A549 (cell line): ENCODE measurements at regions not wholly inside any gene's neighbourhood (a gene's known extent, or its start where the extent isn't known, plus 50 kb on each side); places are given as distances from the start of the nearest gene placed in this dataset.

Experiments used
- ATAC-seq, 2 experiments: fragments of 200-7000 bp in 1 of 2; fragments of >200 bp in 1 of 2; cut with Nextera tagmentation in 1 of 2; cut with Tn5 transposase in 1 of 2; 3 replicates each; pipeline versions ENCODE4 v1.8.0 to v1.9.1; 2018 to 2020; ENCODE audit warnings: mild to moderate bottlenecking in 1 of 2, moderate library complexity in 1 of 2
- CTCF ChIA-PET: fragments of 300-600 bp; sonication (Branson Sonifier 250); formaldehyde crosslinking; extraction: SDS; loops from one replicate; lab custom pipeline; 2021; ENCODE audit warnings: antibody characterized with exemption, inconsistent platforms; lab: Yijun Ruan, JAX
- POLR2A ChIA-PET: fragments of 350-600 bp; formaldehyde crosslinking; extraction: SDS; loops from one replicate; lab custom pipeline; 2021; ENCODE audit warnings: antibody characterized with exemption, inconsistent platforms; lab: Yijun Ruan, JAX
- DNase-seq, 2 experiments: peaks; one replicate each; pipeline versions ENCODE4 v3.0.0 to v3.0.0-alpha.2; 2011 to 2016; ENCODE audit warnings: low read depth in 1 of 2, low spot score in 1 of 2
- FAIRE-seq: peaks from 2 replicates; lab custom pipeline; 2011; peaks lifted over from hg19 to GRCh38; lab: Jason Lieb, UNC
- H3K27ac ChIP-seq, 2 experiments: fragments of >200 bp; sonication (Bioruptor Twin); formaldehyde crosslinking; 3 replicates each; pipeline ENCODE4 v1.5.1; 2016 to 2017
- H3K4me1 ChIP-seq: fragments of >200 bp; sonication (Bioruptor Twin); formaldehyde crosslinking; 3 replicates; pipeline ENCODE4 v1.6.1; 2016
- H3K4me2 ChIP-seq: fragments of >200 bp; sonication (Bioruptor Twin); formaldehyde crosslinking; 3 replicates; pipeline ENCODE4 v1.6.1; 2016
- H3K4me3 ChIP-seq: fragments of >200 bp; sonication (Bioruptor Twin); formaldehyde crosslinking; 3 replicates; pipeline ENCODE4 v1.5.1; 2016
- H3K9me3 ChIP-seq: fragments of >200 bp; sonication (Bioruptor Twin); formaldehyde crosslinking; 3 replicates; pipeline ENCODE4 v1.6.1; 2016
- BHLHE40 ChIP-seq: IDR thresholded peaks from 2 replicates; pipeline ENCODE4 v1.6.1; 2012; ENCODE audit warnings: low read depth, low read length, inconsistent platforms
- CHD2 ChIP-seq: fragments of 150-350 bp; IDR thresholded peaks from 2 replicates; pipeline ENCODE4 v1.6.1; 2014; ENCODE audit warnings: low read length; ENCODE audit not compliant: partially characterized antibody
- EHMT2 ChIP-seq: fragments of 200-600 bp; sonication (generic); IDR thresholded peaks from 2 replicates; pipeline ENCODE4 v1.6.1; 2016; ENCODE audit warnings: antibody characterized with exemption, low read depth, mild to moderate bottlenecking, moderate library complexity
- ELK1 ChIP-seq: fragments of 150-350 bp; IDR thresholded peaks from 2 replicates; pipeline ENCODE4 v1.6.1; 2014; ENCODE audit warnings: low read depth, mild to moderate bottlenecking, low read length
- EP300 ChIP-seq, 2 experiments: fragments of >200 bp; sonication (Bioruptor Twin); formaldehyde crosslinking; IDR thresholded peaks; 2 replicates in 1 of 2; 3 replicates in 1 of 2; pipeline ENCODE4 v1.6.1; 2016 to 2017
- FOSB ChIP-seq: fragments of 250-450 bp; sonication (Bioruptor Pico); IDR thresholded peaks from 2 replicates; pipeline ENCODE4 v1.5.0; 2020; ENCODE audit warnings: mild to moderate bottlenecking, moderate library complexity
- FOXS1 ChIP-seq: fragments of 250-450 bp; sonication (Bioruptor Pico); IDR thresholded peaks from 2 replicates; pipeline ENCODE4 v1.5.0; 2020; ENCODE audit warnings: mild to moderate bottlenecking, moderate library complexity
- GATA3 ChIP-seq: IDR thresholded peaks from 2 replicates; pipeline ENCODE4 v1.6.1; 2012; ENCODE audit warnings: borderline replicate concordance
- HDAC2 ChIP-seq: fragments of 200-600 bp; sonication (generic); IDR thresholded peaks from 2 replicates; pipeline ENCODE4 v1.6.1; 2016
- HES2 ChIP-seq: fragments of >200 bp; sonication (Bioruptor Twin); formaldehyde crosslinking; IDR thresholded peaks from 2 replicates; pipeline ENCODE4 v1.6.1; 2016
- HEYL ChIP-seq: fragments of 250-450 bp; sonication (Bioruptor Pico); IDR thresholded peaks from 2 replicates; pipeline ENCODE4 v1.8.0; 2021; ENCODE audit warnings: mild to moderate bottlenecking, moderate library complexity
- JUN ChIP-seq, 2 experiments: fragments of >200 bp; sonication (Bioruptor Twin); formaldehyde crosslinking; IDR thresholded peaks; 2 replicates in 1 of 2; 3 replicates in 1 of 2; pipeline ENCODE4 v1.6.1; 2016 to 2017
- JUNB ChIP-seq: fragments of >200 bp; sonication (Bioruptor Twin); formaldehyde crosslinking; IDR thresholded peaks from 2 replicates; pipeline ENCODE4 v1.6.1; 2016
- MAFK ChIP-seq: fragments of 450-650 bp; IDR thresholded peaks from 2 replicates; pipeline ENCODE4 v1.6.1; 2014; ENCODE audit not compliant: partially characterized antibody
- MAZ ChIP-seq: fragments of 150-350 bp; IDR thresholded peaks from 2 replicates; pipeline ENCODE4 v1.6.1; 2014; ENCODE audit warnings: antibody characterized with exemption, low read depth, low read length, borderline replicate concordance
- MYC ChIP-seq: IDR thresholded peaks from 2 replicates; pipeline ENCODE4 v1.6.1; 2012; ENCODE audit warnings: mild to moderate bottlenecking, inconsistent platforms, low read length, improper control_type of control experiment, borderline replicate concordance
- NPAS2 ChIP-seq: fragments of 250-450 bp; sonication (Bioruptor Pico); IDR thresholded peaks from 2 replicates; pipeline ENCODE4 v1.8.0; 2022; ENCODE audit warnings: mild to moderate bottlenecking, moderate library complexity, borderline replicate concordance
- NR3C1 ChIP-seq: fragments of >200 bp; sonication (Bioruptor Twin); formaldehyde crosslinking; IDR thresholded peaks from 3 replicates; pipeline ENCODE4 v1.6.1; 2017
- PHF8 ChIP-seq: fragments of 200-600 bp; sonication (generic); IDR thresholded peaks from 2 replicates; pipeline ENCODE4 v1.6.1; 2016; ENCODE audit warnings: low read depth, mild to moderate bottlenecking, antibody characterized with exemption, moderate library complexity, borderline replicate concordance
- POLR2AphosphoS2 ChIP-seq: conservative IDR thresholded peaks from 2 replicates; pipeline ENCODE4 v1.6.1; 2012; ENCODE audit warnings: low read length, improper control_type of control experiment, inconsistent platforms
- RAD21 ChIP-seq, 2 experiments: fragments of >200 bp in 1 of 2; sonication (Bioruptor Twin) in 1 of 2; formaldehyde crosslinking in 1 of 2; IDR thresholded peaks in 1 of 2; conservative IDR thresholded peaks in 1 of 2; 2 replicates in 1 of 2; 3 replicates in 1 of 2; pipeline ENCODE4 v1.6.1; 2012 to 2018; ENCODE audit warnings: inconsistent platforms in 1 of 2
- RARB ChIP-seq: fragments of 250-450 bp; sonication (Bioruptor Pico); IDR thresholded peaks from 2 replicates; pipeline ENCODE4 v1.8.0; 2021; ENCODE audit warnings: mild to moderate bottlenecking, moderate library complexity
- RCOR1 ChIP-seq: fragments of 150-350 bp; IDR thresholded peaks from 2 replicates; pipeline ENCODE4 v1.6.1; 2014; ENCODE audit warnings: antibody characterized with exemption, low read length, low read depth
- RFX5 ChIP-seq: fragments of 450-650 bp; IDR thresholded peaks from 2 replicates; pipeline ENCODE4 v1.7.1; 2014; ENCODE audit warnings: antibody characterized with exemption, mild to moderate bottlenecking, moderate library complexity
- SMC3 ChIP-seq: fragments of >200 bp; sonication (Bioruptor Twin); formaldehyde crosslinking; IDR thresholded peaks from 3 replicates; pipeline ENCODE4 v1.6.1; 2018; ENCODE audit warnings: inconsistent platforms
- SREBF2 ChIP-seq: fragments of 450-650 bp; IDR thresholded peaks from 2 replicates; pipeline ENCODE4 v1.6.1; 2014; ENCODE audit warnings: mild to moderate bottlenecking, moderate library complexity
- TFCP2L1 ChIP-seq: fragments of 250-450 bp; sonication (Bioruptor Pico); IDR thresholded peaks from 2 replicates; pipeline ENCODE4 v1.5.0; 2021; ENCODE audit warnings: mild to moderate bottlenecking
- ZC3H11A ChIP-seq: fragments of 450-650 bp; IDR thresholded peaks from 2 replicates; pipeline ENCODE4 v1.6.1; 2014; ENCODE audit warnings: antibody characterized with exemption, mild to moderate bottlenecking
- ZFP36 ChIP-seq: fragments of 450-650 bp; IDR thresholded peaks from 2 replicates; pipeline ENCODE4 v1.6.1; 2014; ENCODE audit warnings: borderline replicate concordance; ENCODE audit not compliant: partially characterized antibody
- ZNF302 ChIP-seq: fragments of 250-450 bp; sonication (Bioruptor Pico); IDR thresholded peaks from 2 replicates; pipeline ENCODE4 v1.9.0; 2021; ENCODE audit warnings: inconsistent platforms, mild to moderate bottlenecking, moderate library complexity
- ZSCAN20 ChIP-seq: fragments of 250-450 bp; sonication (Bioruptor Pico); IDR thresholded peaks from 2 replicates; pipeline ENCODE4 v1.8.0; 2022; ENCODE audit warnings: mild to moderate bottlenecking, moderate library complexity
- WGBS: methylation state at CpG from one replicate; pipeline ENCODE4 v1.1.6; 2017; ENCODE audit errors: missing lambda C conversion rate; 5-methylcytosine and 5-hydroxymethylcytosine counted together
- TF ChIP-seq, protein P1 (sequence below): fragments of >200 bp; sonication (Bioruptor Twin); formaldehyde crosslinking; IDR thresholded peaks from 3 replicates; pipeline ENCODE4 v1.6.1; 2016

DNA sequence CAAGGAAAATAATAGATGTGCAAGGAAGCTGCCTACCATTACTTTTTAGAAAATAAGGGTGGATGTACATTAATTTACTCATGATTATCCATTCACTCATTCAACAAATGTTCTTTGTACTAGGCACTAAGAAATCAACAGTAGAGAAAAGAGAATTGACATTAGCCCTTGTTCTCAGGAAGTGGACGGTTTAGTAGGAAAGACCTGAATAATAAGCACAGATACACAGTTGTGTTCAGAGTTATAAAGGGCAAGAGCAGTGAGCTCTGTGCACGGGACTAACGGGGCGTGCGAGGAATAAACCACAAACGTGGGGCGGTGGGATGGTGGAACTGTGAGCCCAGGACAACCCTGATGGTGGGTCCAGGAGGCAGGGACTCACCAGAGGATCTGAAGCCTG lies 94.4 kb upstream of the MBOAT2 start:
- ATAC-seq = no peak
- ChIA-PET CTCF (interaction anchor here (1.2 kb wide), 1 partner anchor 16 kb away, joined by 3 read pairs; no protein-coding TSS in a partner anchor), POLR2A (no interaction called here)

GRCh38 chr2:9097239-9097638 lies 93.8 kb upstream of the MBOAT2 start:
- ATAC-seq = no peak

More for the DNA sequence above, 94.4 kb upstream of the MBOAT2 start:
- Histone ChIP-seq H3K4me2 (no peak overlapping the region), H3K27ac (no peak overlapping the region), H3K4me1 (peaks cover 12% of the 10 kb centered on the region), H3K4me3 (no peak overlapping the region), H3K9me3 (no peaks in the 10 kb centered on the region)
- WGBS = 88% methylated on average over 7 of the region's 7 CpGs
- FAIRE-seq = no peak
- DNase-seq = no peak
- no peak for TF ChIP-seq MAFK
- TF ChIP-seq EP300 (IDR thresholded peaks at IDR 0.05) = no peak
- TF ChIP-seq RCOR1 = no peak
- no peak for TF ChIP-seq NPAS2 (CRISPR knock-in tag)
- no peak for TF ChIP-seq RARB (CRISPR knock-in tag)

DNA sequence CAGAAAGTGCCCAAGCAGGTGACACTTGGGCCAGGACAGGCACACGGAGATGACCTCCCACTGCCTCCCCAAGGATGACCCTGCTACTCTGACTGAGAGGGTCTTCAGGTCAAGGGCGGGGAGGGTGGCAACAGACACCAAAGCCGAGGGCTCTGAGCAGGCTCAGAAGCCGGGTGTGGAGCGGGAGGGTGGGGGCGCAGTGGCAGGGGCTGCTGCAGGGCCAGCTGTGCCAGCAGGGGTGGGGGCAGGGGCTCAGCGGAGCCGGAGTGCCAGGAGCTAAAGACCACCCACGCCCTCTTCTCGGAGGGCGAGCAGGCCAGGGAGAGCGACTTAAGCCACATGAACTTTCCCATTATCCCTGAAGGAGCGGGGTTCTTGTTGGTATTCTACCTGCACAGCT lies 93.3 kb upstream of the MBOAT2 start:
- Histone ChIP-seq H3K4me2 (no peak overlapping the region), H3K4me1 (peaks cover 24% of the 10 kb centered on the region), H3K4me3 (no peak overlapping the region), H3K27ac (no peak overlapping the region), H3K9me3 (no peaks in the 10 kb centered on the region)
- no peak for ATAC-seq
- 95% methylated on average over 7 of the region's 13 CpGs for WGBS
- POLR2A ChIA-PET = interaction anchor here (0.6 kb wide), 1 partner anchor 65 kb away, joined by 6 read pairs; no protein-coding TSS in a partner anchor
- no peak for TF ChIP-seq FOXS1 (CRISPR knock-in tag)
- no peak for TF ChIP-seq EHMT2
- no peak for TF ChIP-seq BHLHE40
- no peak for TF ChIP-seq ZC3H11A
- no peak for TF ChIP-seq JUNB
- TF ChIP-seq HDAC2 = no peak
- no peak for TF ChIP-seq POLR2AphosphoS2
- TF ChIP-seq PHF8 = no peak
- no peak for TF ChIP-seq MAZ
- TF ChIP-seq ZNF302 = no peak
- TF ChIP-seq RFX5 = no peak
- no peak for TF ChIP-seq TFCP2L1
- no peak for TF ChIP-seq ZFP36
- TF ChIP-seq HES2 = no peak
- TF ChIP-seq NPAS2 (CRISPR knock-in tag) = no peak
- TF ChIP-seq MYC = no peak
- no peak for TF ChIP-seq NR3C1
- no peak for TF ChIP-seq RAD21 (conservative IDR thresholded peaks at IDR 0.05 in 1 of 2, IDR thresholded peaks at IDR 0.05 in 1 of 2)
- TF ChIP-seq ELK1 = no peak
- DNase-seq = no peak
- CTCF ChIA-PET = no interaction called here
- no peak for FAIRE-seq

More at GRCh38 chr2:9097239-9097638, 93.8 kb upstream of the MBOAT2 start:
- Histone ChIP-seq H3K4me3 (no peak overlapping the region), H3K27ac (no peak overlapping the region), H3K9me3 (no peaks in the 10 kb centered on the region), H3K4me1 (peaks cover 19% of the 10 kb centered on the region), H3K4me2 (no peak overlapping the region)
- DNase-seq (no peak), FAIRE-seq (no peak)
- ChIA-PET POLR2A (no interaction called here), CTCF (interaction anchor here (1.2 kb wide), 1 partner anchor 15 kb away, joined by 3 read pairs; no protein-coding TSS in a partner anchor)
- TF ChIP-seq JUN (IDR thresholded peaks at IDR 0.05) (no peak), ZSCAN20 (no peak), SREBF2 (no peak), HEYL (CRISPR knock-in tag) (no peak), SMC3 (no peak), POLR2AphosphoS2 (no peak), EP300 (IDR thresholded peaks at IDR 0.05) (no peak), GATA3 (no peak), CHD2 (no peak), ZNF302 (no peak), ZFP36 (no peak), RCOR1 (no peak), MAZ (no peak), FOSB (CRISPR knock-in tag) (no peak)
- TF ChIP-seq, protein P1, sequence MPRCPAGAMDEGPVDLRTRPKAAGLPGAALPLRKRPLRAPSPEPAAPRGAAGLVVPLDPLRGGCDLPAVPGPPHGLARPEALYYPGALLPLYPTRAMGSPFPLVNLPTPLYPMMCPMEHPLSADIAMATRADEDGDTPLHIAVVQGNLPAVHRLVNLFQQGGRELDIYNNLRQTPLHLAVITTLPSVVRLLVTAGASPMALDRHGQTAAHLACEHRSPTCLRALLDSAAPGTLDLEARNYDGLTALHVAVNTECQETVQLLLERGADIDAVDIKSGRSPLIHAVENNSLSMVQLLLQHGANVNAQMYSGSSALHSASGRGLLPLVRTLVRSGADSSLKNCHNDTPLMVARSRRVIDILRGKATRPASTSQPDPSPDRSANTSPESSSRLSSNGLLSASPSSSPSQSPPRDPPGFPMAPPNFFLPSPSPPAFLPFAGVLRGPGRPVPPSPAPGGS = no peak
- WGBS = 87% methylated on average over 8 of the region's 8 CpGs
